ENCODE measurements at regions not wholly inside any gene's neighbourhood (a gene's known extent, or its start where the extent isn't known, plus 50 kb on each side); places are given as distances from the start of the nearest gene placed in this dataset.

GRCh38 chrX:109793191-109793590, 60.1 kb upstream of the ACSL4 start:
- no peak for DNase-seq (ENCODE audit: low read depth in 1 of 2, low spot score in 1 of 2)
- TF ChIP-seq CTCF (IDR thresholded peaks at IDR 0.05; ENCODE audit: insufficient read depth, low read length) (no peak), POLR2AphosphoS5 (IDR thresholded peaks at IDR 0.05; ENCODE audit: low read depth) (no peak), GABPA (IDR thresholded peaks at IDR 0.05; ENCODE audit: low read depth) (no peak), SPI1 (IDR thresholded peaks at IDR 0.05; ENCODE audit: borderline replicate concordance, low read depth) (no peak), REST (IDR thresholded peaks at IDR 0.05; ENCODE audit: insufficient replicate concordance, low read depth) (no peak)
- H3K27ac ChIP-seq (replicated peaks), result no peak overlapping the region
- no peaks in the 10 kb centered on the region for H3K27me3 ChIP-seq (ENCODE audit: insufficient read depth, poor library complexity, severe bottlenecking)
- H3K4me3 ChIP-seq (replicated peaks; ENCODE audit: insufficient read depth, low read length), result no peak overlapping the region

- Histone ChIP-seq H3K27me3 (ENCODE audit: insufficient read depth, poor library complexity, severe bottlenecking) (no peaks in the 10 kb centered on the region), H3K27ac (replicated peaks) (no peak overlapping the region), H3K4me3 (replicated peaks; ENCODE audit: insufficient read depth, low read length) (no peak overlapping the region)
- TF ChIP-seq GABPA (IDR thresholded peaks at IDR 0.05; ENCODE audit: low read depth), result no peak
- TF ChIP-seq CTCF (IDR thresholded peaks at IDR 0.05; ENCODE audit: insufficient read depth, low read length), result no peak
- TF ChIP-seq SPI1 (IDR thresholded peaks at IDR 0.05; ENCODE audit: borderline replicate concordance, low read depth), result no peak
- no peak for TF ChIP-seq REST (IDR thresholded peaks at IDR 0.05; ENCODE audit: insufficient replicate concordance, low read depth)
- no peak for TF ChIP-seq POLR2AphosphoS5 (IDR thresholded peaks at IDR 0.05; ENCODE audit: low read depth)
- DNase-seq (ENCODE audit: low read depth in 1 of 2, low spot score in 1 of 2), result no peak
These were observed 62.6 kb upstream of the ACSL4 start for GRCh38 chrX:109795682-109796081.

- H3K27ac ChIP-seq (replicated peaks), result no peak overlapping the region
- H3K27me3 ChIP-seq (ENCODE audit: insufficient read depth, poor library complexity, severe bottlenecking), result no peaks in the 10 kb centered on the region
- no peak for DNase-seq (ENCODE audit: low read depth in 1 of 2, low spot score in 1 of 2)
- no peak overlapping the region for H3K4me3 ChIP-seq (replicated peaks; ENCODE audit: insufficient read depth, low read length)
- TF ChIP-seq POLR2AphosphoS5 (IDR thresholded peaks at IDR 0.05; ENCODE audit: low read depth), result no peak
- TF ChIP-seq SPI1 (IDR thresholded peaks at IDR 0.05; ENCODE audit: borderline replicate concordance, low read depth), result no peak
- TF ChIP-seq GABPA (IDR thresholded peaks at IDR 0.05; ENCODE audit: low read depth), result no peak
- TF ChIP-seq REST (IDR thresholded peaks at IDR 0.05; ENCODE audit: insufficient replicate concordance, low read depth), result no peak
- TF ChIP-seq CTCF (IDR thresholded peaks at IDR 0.05; ENCODE audit: insufficient read depth, low read length), result no peak
These were observed 64.4 kb upstream of the ACSL4 start for GRCh38 chrX:109797311-109797975.
